Neutrophil (primary cell): ENCODE measurements at regions not wholly inside any gene's neighbourhood (a gene's known extent, or its start where the extent isn't known, plus 50 kb on each side); places are given as distances from the start of the nearest gene placed in this dataset.
"Not testable (repeated sequence)": the region's sequence is repeated elsewhere in the genome, so short reads cannot be mapped to it uniquely, and the experiment has no call there.

Source experiments
- H3K27ac ChIP-seq: fragments of 200-600 bp; sonication (generic); 2 replicates; pipeline ENCODE4 v1.5.1; 2016; ENCODE audit warnings: mild to moderate bottlenecking, moderate library complexity
- H3K27me3 ChIP-seq: fragments of 200-600 bp; sonication (generic); 2 replicates; pipeline ENCODE4 v1.6.0; 2016; ENCODE audit warnings: mild to moderate bottlenecking
- H3K36me3 ChIP-seq: fragments of 200-600 bp; sonication (generic); 2 replicates; pipeline ENCODE4 v1.5.1; 2017
- H3K4me1 ChIP-seq, 2 experiments: fragments of 200-600 bp in 1 of 2; sonication (generic) in 1 of 2; 1 replicate in 1 of 2; 2 replicates in 1 of 2; pipeline versions ENCODE4 v1.5.1 to v1.6.1; 2013 to 2016; ENCODE audit warnings: low read depth in 1 of 2, low read length in 1 of 2, mild to moderate bottlenecking in 1 of 2, moderate library complexity in 1 of 2; ENCODE audit not compliant: control insufficient read depth in 1 of 2, insufficient read depth in 1 of 2
- H3K4me3 ChIP-seq, 2 experiments: fragments of 200-600 bp in 1 of 2; sonication (generic) in 1 of 2; 1 replicate in 1 of 2; 2 replicates in 1 of 2; pipeline ENCODE4 v1.5.1; 2013 to 2016; ENCODE audit warnings: low read depth in 1 of 2, low read length in 1 of 2, mild to moderate bottlenecking in 1 of 2, moderate library complexity in 1 of 2
- H3K9me3 ChIP-seq: fragments of 200-600 bp; sonication (generic); 2 replicates; pipeline ENCODE4 v1.5.1; 2016
- TF ChIP-seq, protein P1 (sequence below): fragments of 200-600 bp; sonication (generic); IDR thresholded peaks from 2 replicates; pipeline ENCODE4 v1.5.1; 2016; ENCODE audit warnings: antibody characterized with exemption

DNA sequence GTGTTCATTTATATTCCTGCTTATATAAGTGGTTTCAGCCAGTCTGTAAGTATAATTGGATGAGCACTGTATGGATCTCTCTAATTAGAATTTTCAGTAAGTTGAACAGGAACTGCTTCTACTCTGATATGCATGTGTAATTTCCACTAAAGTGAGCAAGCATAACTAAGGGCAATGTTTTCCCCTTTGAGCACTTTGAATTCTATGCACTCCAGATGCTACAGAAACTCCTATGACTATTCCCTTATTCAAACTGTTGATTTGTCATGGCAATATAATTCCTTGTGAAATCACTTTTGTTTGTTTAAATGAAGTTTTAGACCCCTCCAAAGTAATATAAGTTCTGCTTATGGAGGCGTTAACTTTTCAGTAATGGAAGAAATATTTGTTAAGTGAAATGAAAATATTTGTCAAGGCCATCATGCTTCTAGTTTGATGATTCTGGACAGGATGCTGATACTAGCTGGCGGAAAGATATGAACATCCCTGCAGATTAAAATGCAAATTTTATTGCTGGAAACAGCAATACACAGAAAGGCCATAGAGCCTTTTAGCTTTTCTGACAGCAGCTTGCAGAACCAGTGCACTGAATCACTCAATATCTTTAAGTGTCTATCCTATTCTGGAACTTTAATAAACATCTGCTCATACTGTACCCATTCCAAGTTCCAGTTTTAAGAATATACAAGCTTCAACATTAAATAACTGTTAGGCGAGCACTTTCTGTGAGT, 1460.8 kb downstream of the RAPGEF2 start:
- Histone ChIP-seq H3K27me3 (no peaks in the 10 kb centered on the region), H3K9me3 (no peaks in the 10 kb centered on the region), H3K4me3 (no peak overlapping the region), H3K36me3 (no peaks in the 10 kb centered on the region), H3K4me1 (no peaks in the 10 kb centered on the region), H3K27ac (no peak overlapping the region)
- TF ChIP-seq, protein P1, sequence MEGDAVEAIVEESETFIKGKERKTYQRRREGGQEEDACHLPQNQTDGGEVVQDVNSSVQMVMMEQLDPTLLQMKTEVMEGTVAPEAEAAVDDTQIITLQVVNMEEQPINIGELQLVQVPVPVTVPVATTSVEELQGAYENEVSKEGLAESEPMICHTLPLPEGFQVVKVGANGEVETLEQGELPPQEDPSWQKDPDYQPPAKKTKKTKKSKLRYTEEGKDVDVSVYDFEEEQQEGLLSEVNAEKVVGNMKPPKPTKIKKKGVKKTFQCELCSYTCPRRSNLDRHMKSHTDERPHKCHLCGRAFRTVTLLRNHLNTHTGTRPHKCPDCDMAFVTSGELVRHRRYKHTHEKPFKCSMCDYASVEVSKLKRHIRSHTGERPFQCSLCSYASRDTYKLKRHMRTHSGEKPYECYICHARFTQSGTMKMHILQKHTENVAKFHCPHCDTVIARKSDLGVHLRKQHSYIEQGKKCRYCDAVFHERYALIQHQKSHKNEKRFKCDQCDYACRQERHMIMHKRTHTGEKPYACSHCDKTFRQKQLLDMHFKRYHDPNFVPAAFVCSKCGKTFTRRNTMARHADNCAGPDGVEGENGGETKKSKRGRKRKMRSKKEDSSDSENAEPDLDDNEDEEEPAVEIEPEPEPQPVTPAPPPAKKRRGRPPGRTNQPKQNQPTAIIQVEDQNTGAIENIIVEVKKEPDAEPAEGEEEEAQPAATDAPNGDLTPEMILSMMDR, result no peak

- no peaks in the 10 kb centered on the region for H3K4me1 ChIP-seq
- no peaks in the 10 kb centered on the region for H3K27me3 ChIP-seq
- no peak overlapping the region for H3K27ac ChIP-seq
- no peaks in the 10 kb centered on the region for H3K36me3 ChIP-seq
- TF ChIP-seq, protein P1, result no peak
- no peaks in the 10 kb centered on the region for H3K9me3 ChIP-seq
- H3K4me3 ChIP-seq, result no peak overlapping the region
These were observed 1464.8 kb downstream of the RAPGEF2 start for GRCh38 chr4:160567634-160568033.

DNA sequence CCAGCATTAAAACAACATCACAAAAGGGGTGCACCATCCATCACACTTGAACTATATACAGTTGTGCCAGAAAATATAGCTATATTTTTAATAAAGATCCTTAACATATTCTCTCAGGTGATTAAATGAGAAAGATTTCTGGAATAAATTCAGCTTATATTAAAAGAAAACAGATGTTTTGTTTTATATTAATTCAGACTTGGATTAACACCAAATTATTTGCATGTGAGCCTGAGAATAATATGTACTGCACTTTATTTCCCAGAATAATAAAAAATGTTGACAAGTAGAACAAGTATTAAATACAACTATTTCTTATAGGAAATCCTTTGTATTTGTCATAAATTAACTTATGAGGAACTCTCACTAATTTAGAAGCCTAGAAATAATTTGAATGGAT, 1467.4 kb downstream of the RAPGEF2 start:
- TF ChIP-seq, protein P1, result no peak
- H3K27me3 ChIP-seq, result no peaks in the 10 kb centered on the region
- no peak overlapping the region for H3K27ac ChIP-seq
- no peak overlapping the region for H3K4me3 ChIP-seq
- H3K9me3 ChIP-seq, result no peaks in the 10 kb centered on the region
- no peaks in the 10 kb centered on the region for H3K36me3 ChIP-seq
- no peaks in the 10 kb centered on the region for H3K4me1 ChIP-seq

GRCh38 chr4:160574272-160574671, 1471.4 kb downstream of the RAPGEF2 start:
- not testable (repeated sequence) for H3K4me1 ChIP-seq, H3K27ac ChIP-seq, H3K4me3 ChIP-seq, H3K9me3 ChIP-seq, H3K27me3 ChIP-seq, H3K36me3 ChIP-seq

DNA sequence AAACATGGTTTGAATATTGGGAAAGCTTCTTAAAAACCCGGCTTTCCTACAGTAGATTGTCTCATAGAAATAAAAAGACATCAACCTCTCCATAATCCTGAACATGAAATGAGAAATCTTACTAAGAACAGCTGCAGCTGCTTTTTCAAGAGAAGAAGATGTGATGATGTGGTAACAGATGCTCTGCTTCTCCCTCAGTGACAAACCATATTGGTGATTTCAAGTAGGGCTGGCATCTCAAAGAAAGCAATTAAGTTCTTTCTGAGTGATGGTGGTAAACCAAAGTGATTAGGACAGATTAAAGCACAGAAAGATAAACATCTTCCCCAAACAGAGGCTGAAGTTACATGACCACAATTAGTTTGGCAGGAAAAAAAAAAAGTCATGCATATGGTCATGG, 1477.7 kb downstream of the RAPGEF2 start:
- Histone ChIP-seq H3K4me1 (no peaks in the 10 kb centered on the region), H3K27me3 (no peaks in the 10 kb centered on the region), H3K9me3 (no peaks in the 10 kb centered on the region), H3K27ac (no peak overlapping the region), H3K36me3 (no peaks in the 10 kb centered on the region), H3K4me3 (no peak overlapping the region)
- TF ChIP-seq, protein P1, result no peak

GRCh38 chr4:160592258-160592657, 1489.4 kb downstream of the RAPGEF2 start:
- H3K27me3 ChIP-seq, result no peaks in the 10 kb centered on the region
- no peaks in the 10 kb centered on the region for H3K36me3 ChIP-seq
- H3K9me3 ChIP-seq, result no peaks in the 10 kb centered on the region
- TF ChIP-seq, protein P1, result no peak
- H3K4me1 ChIP-seq, result no peaks in the 10 kb centered on the region
- no peak overlapping the region for H3K4me3 ChIP-seq
- no peak overlapping the region for H3K27ac ChIP-seq
